Smooth muscle cell (in vitro differentiated cells): ENCODE measurements at regions not wholly inside any gene's neighbourhood (a gene's known extent, or its start where the extent isn't known, plus 50 kb on each side); places are given as distances from the start of the nearest gene placed in this dataset.

ENCODE experiments used
- DNase-seq: peaks from one replicate; lab custom pipeline; 2025; ENCODE audit not compliant: unreplicated experiment; lab: John Stamatoyannopoulos, UW
- H2AFZ ChIP-seq: fragments of 200-600 bp; sonication (generic); 2 replicates; pipeline ENCODE4 v1.6.0; 2016; ENCODE audit warnings: antibody characterized with exemption, low read depth, mild to moderate bottlenecking
- H3F3A ChIP-seq: fragments of 200-600 bp; sonication (generic); 2 replicates; pipeline ENCODE4 v1.6.0; 2017; ENCODE audit warnings: antibody characterized with exemption, low read depth
- H3K27ac ChIP-seq: fragments of 200-600 bp; sonication (generic); 2 replicates; pipeline ENCODE4 v1.5.1; 2016; ENCODE audit warnings: low read depth, mild to moderate bottlenecking
- H3K27me3 ChIP-seq: fragments of 200-600 bp; sonication (generic); 2 replicates; pipeline ENCODE4 v1.6.1; 2016; ENCODE audit warnings: low read depth, mild to moderate bottlenecking
- H3K36me3 ChIP-seq: fragments of 200-600 bp; sonication (generic); 2 replicates; pipeline ENCODE4 v1.5.1; 2016; ENCODE audit warnings: low read depth
- H3K4me1 ChIP-seq: fragments of 200-600 bp; sonication (generic); 2 replicates; pipeline ENCODE4 v1.5.1; 2016; ENCODE audit warnings: low read depth
- H3K4me2 ChIP-seq: fragments of 200-600 bp; sonication (generic); 2 replicates; pipeline ENCODE4 v1.6.0; 2016; ENCODE audit warnings: mild to moderate bottlenecking
- H3K4me3 ChIP-seq: fragments of 200-600 bp; sonication (generic); 2 replicates; pipeline ENCODE4 v1.5.1; 2016; ENCODE audit warnings: mild to moderate bottlenecking
- H3K79me2 ChIP-seq: fragments of 200-600 bp; sonication (generic); 2 replicates; pipeline ENCODE4 v1.6.0; 2016; ENCODE audit warnings: low read depth, mild to moderate bottlenecking
- H3K9ac ChIP-seq: fragments of 200-600 bp; sonication (generic); 2 replicates; pipeline ENCODE4 v1.6.0; 2016; ENCODE audit warnings: low read depth
- H3K9me3 ChIP-seq: fragments of 200-600 bp; sonication (generic); replicated peaks from 2 replicates; pipeline ENCODE4 v1.5.1; 2016; ENCODE audit warnings: low read depth
- H4K20me1 ChIP-seq: fragments of 200-600 bp; sonication (generic); 2 replicates; pipeline ENCODE4 v1.6.0; 2016; ENCODE audit warnings: low read depth
- whole genome bisulfite sequencing: methylation state at CpG from one replicate; pipeline ENCODE4 v1.1.7; 2016; ENCODE audit warnings: low lambda C conversion rate; 5-methylcytosine and 5-hydroxymethylcytosine counted together
- TF ChIP-seq, protein P1 (sequence below): fragments of 200-600 bp; sonication (generic); IDR thresholded peaks from 2 replicates; pipeline ENCODE4 v1.5.1; 2017; ENCODE audit warnings: borderline replicate concordance, mild to moderate bottlenecking, antibody characterized with exemption; ENCODE audit not compliant: insufficient read depth, poor library complexity, severe bottlenecking

GRCh38 chr17:14468858-14469257, 168.0 kb downstream of the HS3ST3B1 start:
- no peak overlapping the region for H2AFZ ChIP-seq
- H3K27me3 ChIP-seq = no peaks in the 10 kb centered on the region
- no peaks in the 10 kb centered on the region for H3K9me3 ChIP-seq
- no peaks in the 10 kb centered on the region for H3F3A ChIP-seq
- H3K79me2 ChIP-seq = no peaks in the 10 kb centered on the region
- H3K27ac ChIP-seq = no peak overlapping the region
- no peak overlapping the region for H3K4me2 ChIP-seq
- no peak for DNase-seq
- H3K36me3 ChIP-seq = no peaks in the 10 kb centered on the region
- TF ChIP-seq, protein P1, sequence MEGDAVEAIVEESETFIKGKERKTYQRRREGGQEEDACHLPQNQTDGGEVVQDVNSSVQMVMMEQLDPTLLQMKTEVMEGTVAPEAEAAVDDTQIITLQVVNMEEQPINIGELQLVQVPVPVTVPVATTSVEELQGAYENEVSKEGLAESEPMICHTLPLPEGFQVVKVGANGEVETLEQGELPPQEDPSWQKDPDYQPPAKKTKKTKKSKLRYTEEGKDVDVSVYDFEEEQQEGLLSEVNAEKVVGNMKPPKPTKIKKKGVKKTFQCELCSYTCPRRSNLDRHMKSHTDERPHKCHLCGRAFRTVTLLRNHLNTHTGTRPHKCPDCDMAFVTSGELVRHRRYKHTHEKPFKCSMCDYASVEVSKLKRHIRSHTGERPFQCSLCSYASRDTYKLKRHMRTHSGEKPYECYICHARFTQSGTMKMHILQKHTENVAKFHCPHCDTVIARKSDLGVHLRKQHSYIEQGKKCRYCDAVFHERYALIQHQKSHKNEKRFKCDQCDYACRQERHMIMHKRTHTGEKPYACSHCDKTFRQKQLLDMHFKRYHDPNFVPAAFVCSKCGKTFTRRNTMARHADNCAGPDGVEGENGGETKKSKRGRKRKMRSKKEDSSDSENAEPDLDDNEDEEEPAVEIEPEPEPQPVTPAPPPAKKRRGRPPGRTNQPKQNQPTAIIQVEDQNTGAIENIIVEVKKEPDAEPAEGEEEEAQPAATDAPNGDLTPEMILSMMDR = no peak
- 94% methylated on average over 3 of the region's 3 CpGs for WGBS
- no peaks in the 10 kb centered on the region for H4K20me1 ChIP-seq
- H3K4me3 ChIP-seq = no peak overlapping the region
- no peak overlapping the region for H3K9ac ChIP-seq
- H3K4me1 ChIP-seq = no peaks in the 10 kb centered on the region

DNA sequence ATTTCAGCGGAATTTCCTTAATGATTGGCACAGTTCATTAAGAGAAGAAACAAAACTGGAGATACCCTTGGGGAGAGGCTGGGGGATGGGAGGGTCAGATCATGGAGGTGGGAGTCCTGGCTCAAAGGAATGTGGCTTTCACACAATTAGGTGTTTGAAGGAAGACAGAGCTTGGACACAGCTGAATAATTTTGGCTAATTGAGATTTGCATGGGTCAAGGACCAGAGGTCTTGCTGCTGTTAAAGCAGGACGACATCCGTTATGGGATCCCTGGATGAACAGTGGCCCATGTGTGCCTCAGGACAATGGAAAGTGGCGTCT, 160.3 kb downstream of the HS3ST3B1 start:
- TF ChIP-seq, protein P1 = no peak

GRCh38 chr17:14460516-14461226, 159.8 kb downstream of the HS3ST3B1 start:
- Histone ChIP-seq H4K20me1 (no peaks in the 10 kb centered on the region), H3K9me3 (no peaks in the 10 kb centered on the region), H3K27ac (no peak overlapping the region), H3K9ac (no peak overlapping the region), H3K36me3 (no peaks in the 10 kb centered on the region), H3K4me3 (no peak overlapping the region), H2AFZ (no peak overlapping the region), H3K4me2 (no peak overlapping the region), H3F3A (no peaks in the 10 kb centered on the region), H3K4me1 (peaks cover 18% of the 10 kb centered on the region), H3K27me3 (no peaks in the 10 kb centered on the region), H3K79me2 (no peaks in the 10 kb centered on the region)
- TF ChIP-seq, protein P1 = no peak
- no peak for DNase-seq
- 95% methylated on average over 2 of the region's 2 CpGs for WGBS

More for the DNA sequence above, 160.3 kb downstream of the HS3ST3B1 start:
- Histone ChIP-seq H3K9ac (no peak overlapping the region), H3F3A (no peaks in the 10 kb centered on the region), H3K79me2 (no peaks in the 10 kb centered on the region), H3K4me2 (no peak overlapping the region), H2AFZ (no peak overlapping the region), H4K20me1 (no peaks in the 10 kb centered on the region), H3K4me3 (no peak overlapping the region), H3K9me3 (no peaks in the 10 kb centered on the region), H3K27me3 (no peaks in the 10 kb centered on the region), H3K36me3 (no peaks in the 10 kb centered on the region), H3K27ac (no peak overlapping the region), H3K4me1 (peaks cover 18% of the 10 kb centered on the region)
- 93% methylated on average over 4 of the region's 4 CpGs for WGBS
- DNase-seq = no peak

DNA sequence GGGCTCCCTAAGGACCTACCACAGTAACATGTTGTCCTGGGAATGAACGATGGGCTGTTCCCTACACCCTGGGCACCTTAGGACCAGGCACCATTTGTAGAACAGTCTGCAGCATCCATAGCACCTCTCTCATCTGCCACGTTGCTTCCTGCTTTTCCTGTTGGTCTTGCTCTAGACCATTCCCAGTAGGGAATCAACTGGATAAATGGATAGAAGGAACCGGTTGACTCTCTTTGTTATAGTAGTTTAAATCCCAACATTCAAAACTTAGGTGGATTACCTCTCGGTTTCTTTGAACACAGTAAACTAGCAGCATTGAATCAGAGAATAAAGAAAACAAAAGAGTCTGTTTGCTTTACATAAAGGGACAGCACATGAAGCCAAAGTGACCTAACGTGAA, 159.1 kb downstream of the HS3ST3B1 start:
- H3K27me3 ChIP-seq = no peaks in the 10 kb centered on the region
- no peak overlapping the region for H2AFZ ChIP-seq
- H3F3A ChIP-seq = no peaks in the 10 kb centered on the region
- 84% methylated on average over 5 of the region's 5 CpGs for WGBS
- TF ChIP-seq, protein P1 = no peak
- no peaks in the 10 kb centered on the region for H3K36me3 ChIP-seq
- no peak overlapping the region for H3K27ac ChIP-seq
- no peaks in the 10 kb centered on the region for H3K9me3 ChIP-seq
- H3K9ac ChIP-seq = no peak overlapping the region
- no peaks in the 10 kb centered on the region for H3K79me2 ChIP-seq
- H3K4me2 ChIP-seq = no peak overlapping the region
- no peaks in the 10 kb centered on the region for H4K20me1 ChIP-seq
- DNase-seq = no peak
- H3K4me3 ChIP-seq = no peak overlapping the region
- H3K4me1 ChIP-seq = peaks cover 18% of the 10 kb centered on the region
